Mucosa of descending colon (tissue), 3 donors: ENCODE measurements at regions not wholly inside any gene's neighbourhood (a gene's known extent, or its start where the extent isn't known, plus 50 kb on each side); places are given as distances from the start of the nearest gene placed in this dataset.

Experiments used
- ATAC-seq: fragments of 200-7000 bp; cut with Tn5 transposase; one replicate; pipeline ENCODE4 v1.9.1; 2020; ENCODE audit warnings: mild to moderate bottlenecking, moderate library complexity
- DNase-seq, 3 donors: peaks; one replicate each; pipeline ENCODE4 v3.0.0-alpha.2; 2020
- H3K36me3 ChIP-seq: fragments of 200-600 bp; one replicate; pipeline ENCODE4 v1.8.0; 2021; ENCODE audit warnings: low read depth, mild to moderate bottlenecking
- H3K4me1 ChIP-seq: fragments of 200-600 bp; one replicate; pipeline ENCODE4 v1.8.0; 2021; ENCODE audit warnings: low read depth, mild to moderate bottlenecking
- H3K4me3 ChIP-seq: fragments of 200-600 bp; one replicate; pipeline ENCODE4 v1.8.0; 2021; ENCODE audit warnings: mild to moderate bottlenecking
- H3K9me3 ChIP-seq: fragments of 200-600 bp; one replicate; pipeline ENCODE4 v1.8.0; 2021; ENCODE audit warnings: mild to moderate bottlenecking
- intact Hi-C, 2 donors: fragments of 100-400 bp; cut with DNase I in 1 of 2; cut with micrococcal nuclease in 1 of 2; formaldehyde crosslinking; loops; one replicate each; pipeline versions ENCODE4 v1.11.0 to v1.11.1; 2022; cut with DNase I, micrococcal nuclease
- TF ChIP-seq, protein P1 (sequence below): fragments of 200-600 bp; IDR thresholded peaks from one replicate; pipeline ENCODE4 v1.8.0; 2022; ENCODE audit warnings: antibody characterized with exemption, mild to moderate bottlenecking
- donor health status: DM: no; HTN: no; CAD: no; lungs with moderate emphysema.
- donor health status: DM: no; HTN: no; CAD: no.
- donor health status: DM: no; HTN: yes; CAD: no.

DNA sequence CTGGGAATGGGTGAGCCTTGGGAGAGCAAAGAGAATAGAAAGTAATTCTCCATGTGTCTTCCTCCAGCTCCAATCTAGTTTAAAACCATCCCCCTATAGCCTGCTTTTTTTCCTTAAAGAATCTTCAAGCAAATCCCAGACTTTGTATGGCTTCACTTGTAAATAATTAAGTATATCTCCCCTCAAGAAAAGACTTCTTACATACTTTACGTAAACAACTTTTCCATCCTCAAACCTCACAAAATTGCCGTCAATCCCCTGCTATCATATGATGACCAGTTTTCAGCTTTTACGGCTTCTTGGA lies 88.5 kb upstream of the PHACTR3 start:
- no peak overlapping the region for H3K4me3 ChIP-seq
- DNase-seq (no peak), ATAC-seq (no peak)
- H3K36me3 ChIP-seq, result no peaks in the 10 kb centered on the region
- no peaks in the 10 kb centered on the region for H3K9me3 ChIP-seq
- TF ChIP-seq, protein P1, sequence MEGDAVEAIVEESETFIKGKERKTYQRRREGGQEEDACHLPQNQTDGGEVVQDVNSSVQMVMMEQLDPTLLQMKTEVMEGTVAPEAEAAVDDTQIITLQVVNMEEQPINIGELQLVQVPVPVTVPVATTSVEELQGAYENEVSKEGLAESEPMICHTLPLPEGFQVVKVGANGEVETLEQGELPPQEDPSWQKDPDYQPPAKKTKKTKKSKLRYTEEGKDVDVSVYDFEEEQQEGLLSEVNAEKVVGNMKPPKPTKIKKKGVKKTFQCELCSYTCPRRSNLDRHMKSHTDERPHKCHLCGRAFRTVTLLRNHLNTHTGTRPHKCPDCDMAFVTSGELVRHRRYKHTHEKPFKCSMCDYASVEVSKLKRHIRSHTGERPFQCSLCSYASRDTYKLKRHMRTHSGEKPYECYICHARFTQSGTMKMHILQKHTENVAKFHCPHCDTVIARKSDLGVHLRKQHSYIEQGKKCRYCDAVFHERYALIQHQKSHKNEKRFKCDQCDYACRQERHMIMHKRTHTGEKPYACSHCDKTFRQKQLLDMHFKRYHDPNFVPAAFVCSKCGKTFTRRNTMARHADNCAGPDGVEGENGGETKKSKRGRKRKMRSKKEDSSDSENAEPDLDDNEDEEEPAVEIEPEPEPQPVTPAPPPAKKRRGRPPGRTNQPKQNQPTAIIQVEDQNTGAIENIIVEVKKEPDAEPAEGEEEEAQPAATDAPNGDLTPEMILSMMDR, result no peak
- intact Hi-C loops, result no loop called here
- no peaks in the 10 kb centered on the region for H3K4me1 ChIP-seq

DNA sequence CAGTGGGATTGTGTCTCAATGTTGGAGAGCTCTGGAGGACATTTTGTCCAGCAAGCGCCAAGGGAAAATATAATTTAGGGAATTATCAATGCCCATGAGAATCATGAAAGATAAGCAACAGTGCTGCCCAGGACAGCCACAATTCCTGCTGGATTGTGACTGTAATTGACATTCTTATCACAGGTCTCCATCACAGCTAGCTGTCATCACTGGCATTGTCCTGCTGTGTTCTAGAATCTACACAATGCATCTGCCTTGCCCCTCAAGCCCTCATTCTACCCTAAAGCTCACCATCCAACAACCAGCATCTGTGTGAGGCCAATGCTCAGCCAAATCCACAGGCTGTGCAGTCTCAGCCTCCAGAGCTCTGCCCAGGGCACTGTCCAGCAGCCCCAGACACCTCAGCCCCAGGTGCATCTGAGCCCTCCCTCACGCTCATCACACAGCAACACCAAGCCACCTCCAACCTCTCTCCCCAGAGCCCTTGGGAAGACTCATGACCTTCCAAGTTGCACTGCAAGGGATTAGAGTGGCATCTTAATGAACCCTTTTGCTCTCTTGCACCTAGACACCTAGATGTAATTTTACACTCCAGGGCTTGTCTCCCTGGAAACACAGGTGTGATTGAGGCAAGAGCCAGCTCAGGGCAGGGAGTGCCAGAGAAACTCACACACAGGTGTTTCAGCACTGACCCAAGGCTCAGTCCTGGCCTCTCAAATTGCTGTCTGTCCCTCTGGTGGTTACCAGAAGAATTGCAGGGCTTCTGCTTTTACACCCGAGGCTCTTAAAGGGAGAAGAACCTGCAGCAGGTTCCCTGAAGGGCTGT lies 85.2 kb upstream of the PHACTR3 start:
- TF ChIP-seq, protein P1, result peak; percentile 94
- no peaks in the 10 kb centered on the region for H3K4me1 ChIP-seq
- H3K9me3 ChIP-seq, result no peaks in the 10 kb centered on the region
- DNase-seq, result peak in 1 of 3 donors; percentile 42
- H3K4me3 ChIP-seq, result no peak overlapping the region
- intact Hi-C loops, result no loop called here
- peak; percentile 88 for ATAC-seq
- no peaks in the 10 kb centered on the region for H3K36me3 ChIP-seq

DNA sequence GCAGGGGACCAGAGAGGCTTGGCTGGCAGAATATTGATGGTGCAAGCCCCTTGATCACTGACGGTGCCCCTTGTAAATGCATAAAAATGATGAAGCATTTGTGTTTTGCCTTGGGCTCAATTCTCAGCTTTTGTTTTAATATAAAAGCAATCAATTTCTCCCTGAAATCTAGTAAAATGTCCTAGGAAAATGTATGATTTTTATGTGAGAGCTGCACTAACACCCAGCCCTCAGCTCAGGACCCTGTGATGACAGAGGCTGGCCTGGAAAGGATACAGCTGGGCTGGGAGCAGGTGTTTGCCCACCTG lies 84.7 kb upstream of the PHACTR3 start:
- DNase-seq (no peak), ATAC-seq (no peak)
- H3K9me3 ChIP-seq, result no peaks in the 10 kb centered on the region
- TF ChIP-seq, protein P1, result no peak
- intact Hi-C loops, result no loop called here
- no peak overlapping the region for H3K4me3 ChIP-seq
- no peaks in the 10 kb centered on the region for H3K4me1 ChIP-seq
- no peaks in the 10 kb centered on the region for H3K36me3 ChIP-seq

- TF ChIP-seq, protein P1, result no peak
- intact Hi-C loops, result no loop called here
- Histone ChIP-seq H3K4me3 (no peak overlapping the region), H3K36me3 (no peaks in the 10 kb centered on the region), H3K4me1 (no peaks in the 10 kb centered on the region), H3K9me3 (no peaks in the 10 kb centered on the region)
- DNase-seq, result no peak
- no peak for ATAC-seq
Measured at GRCh38 chr20:59520814-59521213, 83.5 kb upstream of the PHACTR3 start.

- TF ChIP-seq, protein P1, result peak; percentile 85
- intact Hi-C loops, result no loop called here
- DNase-seq, result peak in 2 of 3 donors; percentile 72 to 75
Measured at GRCh38 chr20:59525500-59526241, 78.7 kb upstream of the PHACTR3 start.

More at GRCh38 chr20:59525500-59526241, 78.7 kb upstream of the PHACTR3 start:
- H3K4me1 ChIP-seq, result no peaks in the 10 kb centered on the region
- no peaks in the 10 kb centered on the region for H3K36me3 ChIP-seq
- H3K9me3 ChIP-seq, result no peaks in the 10 kb centered on the region
- peak; percentile 80 for ATAC-seq
- H3K4me3 ChIP-seq, result no peak overlapping the region
